Activated CD8-positive, alpha-beta T cell treated with anti-CD3 and anti-CD28 coated beads for 36 hours (primary cell): ENCODE measurements at regions not wholly inside any gene's neighbourhood (a gene's known extent, or its start where the extent isn't known, plus 50 kb on each side); places are given as distances from the start of the nearest gene placed in this dataset.
"Not testable (repeated sequence)": the region's sequence is repeated elsewhere in the genome, so short reads cannot be mapped to it uniquely, and the experiment has no call there.

Source experiments
- ATAC-seq: fragments of 200-7000 bp; cut with Tn5 transposase; one replicate; pipeline ENCODE4 v1.10.0; 2021; ENCODE audit warnings: mild to moderate bottlenecking, moderate library complexity
- CTCF ChIA-PET: fragments of 350-600 bp; sonication (Branson Sonifier 250); formaldehyde crosslinking; loops from one replicate; lab custom pipeline; 2021; ENCODE audit warnings: antibody characterized with exemption; lab: Charles Lee
- POLR2A ChIA-PET: fragments of 350-600 bp; sonication (Branson Sonifier 250); formaldehyde crosslinking; loops from one replicate; lab custom pipeline; 2021; ENCODE audit warnings: antibody characterized with exemption; lab: Charles Lee
- DNase-seq: peaks from one replicate; pipeline ENCODE4 v3.0.0-alpha.2; 2020
- H3K27ac Mint-ChIP-seq: one replicate; pipeline ENCODE4 v1.8.0; 2021; ENCODE audit warnings: mild to moderate bottlenecking, mixed read lengths
- H3K27me3 Mint-ChIP-seq: one replicate; pipeline ENCODE4 v1.8.0; 2021; ENCODE audit warnings: mixed read lengths
- H3K36me3 Mint-ChIP-seq: one replicate; pipeline ENCODE4 v1.8.0; 2021; ENCODE audit warnings: low read depth, mixed read lengths
- H3K4me1 Mint-ChIP-seq: one replicate; pipeline ENCODE4 v1.8.0; 2021; ENCODE audit warnings: low read depth, mixed read lengths
- H3K4me3 Mint-ChIP-seq: one replicate; pipeline ENCODE4 v1.8.0; 2021; ENCODE audit warnings: mild to moderate bottlenecking, moderate library complexity, mixed read lengths
- H3K9me3 Mint-ChIP-seq: one replicate; pipeline ENCODE4 v1.8.0; 2021; ENCODE audit warnings: mixed read lengths
- CTCF ChIP-seq: fragments of 200-600 bp; IDR thresholded peaks from one replicate; pipeline ENCODE4 v1.8.0; 2022; ENCODE audit warnings: antibody characterized with exemption, mild to moderate bottlenecking
- intact Hi-C: fragments of 100-400 bp; cut with micrococcal nuclease; formaldehyde crosslinking; loops from one replicate; pipeline ENCODE4 v1.10.0; 2022

GRCh38 chr12:104906695-104907094 is 51.4 kb downstream of the SLC41A2 start:
- ChIA-PET CTCF (interaction anchor here (1.5 kb wide), 1 partner anchor 116 kb away, joined by 5 read pairs; no protein-coding TSS in a partner anchor), POLR2A (no interaction called here)
- intact Hi-C loops: no loop called here
- TF ChIP-seq CTCF: no peak
- Mint-ChIP-seq H3K36me3 (no peaks in the 10 kb centered on the region), H3K27ac (no peak overlapping the region), H3K4me3 (no peak overlapping the region), H3K4me1 (no peaks in the 10 kb centered on the region), H3K9me3 (no peaks in the 10 kb centered on the region), H3K27me3 (no peaks in the 10 kb centered on the region)
- ATAC-seq (no peak), DNase-seq (no peak)

- intact Hi-C loops, H3K36me3 Mint-ChIP-seq, POLR2A ChIA-PET, ATAC-seq, CTCF ChIA-PET, H3K27me3 Mint-ChIP-seq, H3K4me3 Mint-ChIP-seq, DNase-seq, H3K9me3 Mint-ChIP-seq, H3K4me1 Mint-ChIP-seq, H3K27ac Mint-ChIP-seq: not testable (repeated sequence)
Measured at GRCh38 chr12:104905446-104905845, 52.6 kb downstream of the SLC41A2 start.

- Mint-ChIP-seq H3K36me3 (no peaks in the 10 kb centered on the region), H3K4me1 (no peaks in the 10 kb centered on the region), H3K4me3 (no peak overlapping the region), H3K27ac (no peak overlapping the region), H3K9me3 (no peaks in the 10 kb centered on the region), H3K27me3 (no peaks in the 10 kb centered on the region)
- TF ChIP-seq CTCF: no peak
- ATAC-seq: no peak
- intact Hi-C loops: no loop called here
- no peak for DNase-seq
- ChIA-PET CTCF (interaction anchor here (0.8 to 1.0 kb wide), 2 partner anchors 113 to 522 kb away, joined by 3 to 4 read pairs; no protein-coding TSS in a partner anchor), POLR2A (interaction anchor here (0.7 kb wide), 1 partner anchor 42 kb away, joined by 3 read pairs; no protein-coding TSS in a partner anchor)
Measured at GRCh38 chr12:104903648-104904423, 54.3 kb downstream of the SLC41A2 start.

- DNase-seq (no peak), ATAC-seq (no peak)
- Mint-ChIP-seq H3K27me3 (no peaks in the 10 kb centered on the region), H3K4me3 (no peak overlapping the region), H3K27ac (no peak overlapping the region), H3K9me3 (no peaks in the 10 kb centered on the region), H3K36me3 (no peaks in the 10 kb centered on the region), H3K4me1 (no peaks in the 10 kb centered on the region)
- POLR2A ChIA-PET: no interaction called here
- CTCF ChIA-PET: interaction anchor here (0.9 kb wide), 1 partner anchor 9 kb away, joined by 4 read pairs; no protein-coding TSS in a partner anchor
- TF ChIP-seq CTCF: no peak
- intact Hi-C loops: no loop called here
Measured at GRCh38 chr12:104902125-104902524, 56.0 kb downstream of the SLC41A2 start.

- Mint-ChIP-seq H3K27ac (no peak overlapping the region), H3K36me3 (no peaks in the 10 kb centered on the region), H3K9me3 (no peaks in the 10 kb centered on the region), H3K27me3 (no peaks in the 10 kb centered on the region), H3K4me1 (no peaks in the 10 kb centered on the region), H3K4me3 (no peak overlapping the region)
- ChIA-PET POLR2A (no interaction called here), CTCF (no interaction called here)
- ATAC-seq (no peak), DNase-seq (no peak)
- intact Hi-C loops: no loop called here
- TF ChIP-seq CTCF: no peak
Measured at GRCh38 chr12:104896710-104897109, 61.4 kb downstream of the SLC41A2 start.
